ENCODE measurements at regions not wholly inside any gene's neighbourhood (a gene's known extent, or its start where the extent isn't known, plus 50 kb on each side); places are given as distances from the start of the nearest gene placed in this dataset.
"Not testable (repeated sequence)": the region's sequence is repeated elsewhere in the genome, so short reads cannot be mapped to it uniquely, and the experiment has no call there.

GRCh38 chr13:67554746-67555452, 324.8 kb upstream of the PCDH9 start:
- DNase-seq (ENCODE audit: low spot score), result no peak

- DNase-seq (ENCODE audit: low spot score), result no peak
These were observed 324.1 kb upstream of the PCDH9 start for GRCh38 chr13:67554286-67554685.

- no peak for DNase-seq (ENCODE audit: low spot score)
These were observed 319.2 kb upstream of the PCDH9 start for GRCh38 chr13:67549331-67549730.

GRCh38 chr13:67538906-67539305, 308.8 kb upstream of the PCDH9 start:
- no peak for DNase-seq (ENCODE audit: low spot score)

- no peak for DNase-seq (ENCODE audit: low spot score)
These were observed 290.8 kb upstream of the PCDH9 start for GRCh38 chr13:67520886-67521285.

GRCh38 chr13:67519356-67519755, 289.2 kb upstream of the PCDH9 start:
- no peak for DNase-seq (ENCODE audit: low spot score)

- no peak for DNase-seq (ENCODE audit: low spot score)
These were observed 288.6 kb upstream of the PCDH9 start for GRCh38 chr13:67518785-67519184.

GRCh38 chr13:67515895-67516294, 285.8 kb upstream of the PCDH9 start:
- no peak for DNase-seq (ENCODE audit: low spot score)

- no peak for DNase-seq (ENCODE audit: low spot score)
These were observed 278.9 kb upstream of the PCDH9 start for GRCh38 chr13:67509018-67509417.

- not testable (repeated sequence) for DNase-seq (ENCODE audit: low spot score)
These were observed 278.1 kb upstream of the PCDH9 start for GRCh38 chr13:67508275-67508674.

- no peak for DNase-seq (ENCODE audit: low spot score)
These were observed 276.3 kb upstream of the PCDH9 start for GRCh38 chr13:67506407-67506806.

- DNase-seq (ENCODE audit: low spot score), result no peak
These were observed 275.2 kb upstream of the PCDH9 start for GRCh38 chr13:67505376-67505775.

- DNase-seq (ENCODE audit: low spot score), result no peak
These were observed 268.8 kb upstream of the PCDH9 start for GRCh38 chr13:67498948-67499347.

GRCh38 chr13:67493835-67494234, 263.7 kb upstream of the PCDH9 start:
- no peak for DNase-seq (ENCODE audit: low spot score)

- no peak for DNase-seq (ENCODE audit: low spot score)
These were observed 258.9 kb upstream of the PCDH9 start for GRCh38 chr13:67489016-67489415.

- no peak for DNase-seq (ENCODE audit: low spot score)
These were observed 251.3 kb upstream of the PCDH9 start for GRCh38 chr13:67481445-67481844.

- DNase-seq (ENCODE audit: low spot score), result no peak
These were observed 244.0 kb upstream of the PCDH9 start for GRCh38 chr13:67474115-67474514.

GRCh38 chr13:67469623-67470022, 239.5 kb upstream of the PCDH9 start:
- no peak for DNase-seq (ENCODE audit: low spot score)

GRCh38 chr13:67466569-67466968, 236.4 kb upstream of the PCDH9 start:
- DNase-seq (ENCODE audit: low spot score), result no peak

GRCh38 chr13:67464154-67464553, 234.0 kb upstream of the PCDH9 start:
- no peak for DNase-seq (ENCODE audit: low spot score)

GRCh38 chr13:67462098-67462497, 232.0 kb upstream of the PCDH9 start:
- no peak for DNase-seq (ENCODE audit: low spot score)

GRCh38 chr13:67452526-67452925, 222.4 kb upstream of the PCDH9 start:
- DNase-seq (ENCODE audit: low spot score), result not testable (repeated sequence)

GRCh38 chr13:67445436-67445835, 215.3 kb upstream of the PCDH9 start:
- no peak for DNase-seq (ENCODE audit: low spot score)

- DNase-seq (ENCODE audit: low spot score), result no peak
These were observed 213.8 kb upstream of the PCDH9 start for GRCh38 chr13:67443923-67444322.
